ENCODE measurements at regions not wholly inside any gene's neighbourhood (a gene's known extent, or its start where the extent isn't known, plus 50 kb on each side); places are given as distances from the start of the nearest gene placed in this dataset.

DNA sequence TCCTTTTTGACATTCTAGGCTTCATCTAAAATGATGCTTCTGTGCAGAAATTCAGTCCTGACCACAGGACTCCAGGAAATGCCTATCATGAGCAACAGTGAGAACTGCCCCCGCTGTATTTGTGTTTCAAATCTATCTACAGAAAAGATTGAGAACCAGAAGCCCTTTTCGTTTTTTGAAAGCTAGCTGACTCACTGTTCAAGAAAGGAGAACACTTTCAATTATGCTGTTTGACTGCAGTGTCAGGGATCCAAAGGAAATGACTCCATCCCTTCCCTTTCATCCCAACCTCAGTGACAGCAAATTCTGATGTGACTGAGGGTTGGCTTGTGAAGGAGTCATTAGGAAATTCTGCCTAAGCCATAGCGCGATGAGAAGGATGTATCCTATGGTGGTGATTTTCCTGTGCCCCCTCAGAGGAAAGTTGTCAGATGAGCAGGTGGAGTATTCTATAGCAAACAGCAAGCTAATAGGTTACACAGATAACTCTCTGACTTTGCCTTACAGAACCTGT lies 622.3 kb downstream of the TMEM114 start:
- H3K4me1 Mint-ChIP-seq (ENCODE audit: unreplicated experiment): no peaks in the 10 kb centered on the region
- H3K9me3 Mint-ChIP-seq (ENCODE audit: unreplicated experiment): peaks cover 19% of the 10 kb centered on the region
- H3K4me3 Mint-ChIP-seq (ENCODE audit: unreplicated experiment): no peak overlapping the region
- H3K27ac Mint-ChIP-seq (ENCODE audit: unreplicated experiment): no peak overlapping the region
- no peaks in the 10 kb centered on the region for H3K36me3 Mint-ChIP-seq (ENCODE audit: unreplicated experiment)
- no peak for TF ChIP-seq CTCF (IDR thresholded peaks at IDR 0.05)
- no peak for DNase-seq (ENCODE audit: extremely low spot score, unreplicated experiment)
- H3K27me3 Mint-ChIP-seq (ENCODE audit: unreplicated experiment): no peaks in the 10 kb centered on the region

GRCh38 chr16:7964744-7965143 lies 625.6 kb downstream of the TMEM114 start:
- H3K4me1 Mint-ChIP-seq (ENCODE audit: unreplicated experiment): no peaks in the 10 kb centered on the region
- H3K9me3 Mint-ChIP-seq (ENCODE audit: unreplicated experiment): peaks cover 14% of the 10 kb centered on the region
- no peaks in the 10 kb centered on the region for H3K27me3 Mint-ChIP-seq (ENCODE audit: unreplicated experiment)
- no peak for DNase-seq (ENCODE audit: extremely low spot score, unreplicated experiment)
- H3K36me3 Mint-ChIP-seq (ENCODE audit: unreplicated experiment): no peaks in the 10 kb centered on the region
- TF ChIP-seq CTCF (IDR thresholded peaks at IDR 0.05): no peak
- H3K27ac Mint-ChIP-seq (ENCODE audit: unreplicated experiment): no peak overlapping the region
- no peak overlapping the region for H3K4me3 Mint-ChIP-seq (ENCODE audit: unreplicated experiment)

GRCh38 chr16:7964167-7964566 lies 626.1 kb downstream of the TMEM114 start:
- no peak for TF ChIP-seq CTCF (IDR thresholded peaks at IDR 0.05)
- Mint-ChIP-seq H3K4me3 (ENCODE audit: unreplicated experiment) (no peak overlapping the region), H3K36me3 (ENCODE audit: unreplicated experiment) (no peaks in the 10 kb centered on the region), H3K27me3 (ENCODE audit: unreplicated experiment) (no peaks in the 10 kb centered on the region), H3K27ac (ENCODE audit: unreplicated experiment) (no peak overlapping the region), H3K4me1 (ENCODE audit: unreplicated experiment) (no peaks in the 10 kb centered on the region), H3K9me3 (ENCODE audit: unreplicated experiment) (peaks cover 19% of the 10 kb centered on the region)
- no peak for DNase-seq (ENCODE audit: extremely low spot score, unreplicated experiment)

DNA sequence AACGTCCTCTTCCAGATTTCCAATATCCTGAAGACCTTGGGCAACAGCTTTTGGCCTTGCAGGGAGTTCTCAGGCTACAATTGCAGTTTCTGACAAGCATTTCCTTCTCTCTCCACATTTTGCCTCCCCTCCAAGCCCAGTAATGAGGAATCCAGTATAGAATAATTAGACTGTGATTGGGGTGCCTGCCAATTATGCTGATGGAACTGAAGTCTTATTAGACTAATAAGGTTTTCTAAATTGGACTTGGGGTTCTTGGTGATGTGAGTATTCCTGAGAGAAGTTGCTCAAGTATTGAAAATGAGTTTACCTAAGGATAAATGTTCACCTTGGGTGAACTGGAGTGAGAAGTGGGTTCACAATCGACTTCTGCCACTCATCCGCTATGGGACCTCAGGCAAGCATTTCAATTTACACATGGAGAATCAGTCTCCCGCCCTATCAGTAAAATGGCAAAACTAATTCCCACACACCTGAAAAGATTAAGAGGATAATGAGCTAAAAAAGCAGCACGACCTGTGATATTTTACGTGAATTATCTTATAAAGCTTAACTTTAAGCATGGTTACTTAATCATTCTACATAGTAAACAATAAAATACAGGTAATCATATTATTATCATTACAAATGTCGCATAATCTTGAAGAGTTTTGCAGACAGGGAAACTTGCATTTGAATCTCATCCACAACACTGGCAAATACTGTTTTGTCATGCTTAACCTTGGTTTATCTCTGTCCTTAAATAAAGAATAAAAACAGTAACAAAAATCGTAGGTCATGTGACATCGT lies 628.0 kb downstream of the TMEM114 start:
- Mint-ChIP-seq H3K36me3 (ENCODE audit: unreplicated experiment) (no peaks in the 10 kb centered on the region), H3K4me3 (ENCODE audit: unreplicated experiment) (no peak overlapping the region), H3K27ac (ENCODE audit: unreplicated experiment) (no peak overlapping the region), H3K9me3 (ENCODE audit: unreplicated experiment) (peaks cover 23% of the 10 kb centered on the region), H3K27me3 (ENCODE audit: unreplicated experiment) (no peaks in the 10 kb centered on the region), H3K4me1 (ENCODE audit: unreplicated experiment) (no peaks in the 10 kb centered on the region)
- no peak for TF ChIP-seq CTCF (IDR thresholded peaks at IDR 0.05)
- no peak for DNase-seq (ENCODE audit: extremely low spot score, unreplicated experiment)

DNA sequence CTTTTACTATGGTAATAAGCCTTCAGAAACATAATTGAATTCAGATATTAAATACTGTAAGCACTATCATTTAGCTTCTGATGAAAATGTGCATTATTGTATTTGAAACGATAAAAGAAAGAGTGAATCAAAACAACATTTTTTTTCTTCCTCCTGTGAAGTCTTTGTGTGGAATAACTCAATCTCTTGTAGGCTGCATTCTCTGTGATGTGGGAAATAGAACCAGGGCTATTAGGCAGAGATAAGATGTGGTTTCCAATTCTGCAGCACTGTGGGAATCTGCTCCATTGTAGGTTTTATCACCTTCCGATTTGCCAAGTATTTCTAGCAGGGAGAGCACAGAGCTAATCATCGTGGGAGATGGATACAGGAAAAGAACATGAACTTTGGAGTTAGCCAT lies 624.5 kb downstream of the RBFOX1 start:
- no peak for DNase-seq (ENCODE audit: extremely low spot score, unreplicated experiment)
- no peaks in the 10 kb centered on the region for H3K27me3 Mint-ChIP-seq (ENCODE audit: unreplicated experiment)
- no peak overlapping the region for H3K4me3 Mint-ChIP-seq (ENCODE audit: unreplicated experiment)
- H3K27ac Mint-ChIP-seq (ENCODE audit: unreplicated experiment): no peak overlapping the region
- H3K36me3 Mint-ChIP-seq (ENCODE audit: unreplicated experiment): no peaks in the 10 kb centered on the region
- peaks cover 31% of the 10 kb centered on the region for H3K9me3 Mint-ChIP-seq (ENCODE audit: unreplicated experiment)
- TF ChIP-seq CTCF (IDR thresholded peaks at IDR 0.05): no peak
- H3K4me1 Mint-ChIP-seq (ENCODE audit: unreplicated experiment): no peaks in the 10 kb centered on the region
